GM18498 (cell line): ENCODE measurements at regions not wholly inside any gene's neighbourhood (a gene's known extent, or its start where the extent isn't known, plus 50 kb on each side); places are given as distances from the start of the nearest gene placed in this dataset.

Source experiments
- ATAC-seq: cut with Tn5 transposase; IDR thresholded peaks from one replicate; pipeline ENCODE4 v1.9.1; 2021; ENCODE audit warnings: mild to moderate bottlenecking, moderate library complexity; ENCODE audit not compliant: unreplicated experiment

DNA sequence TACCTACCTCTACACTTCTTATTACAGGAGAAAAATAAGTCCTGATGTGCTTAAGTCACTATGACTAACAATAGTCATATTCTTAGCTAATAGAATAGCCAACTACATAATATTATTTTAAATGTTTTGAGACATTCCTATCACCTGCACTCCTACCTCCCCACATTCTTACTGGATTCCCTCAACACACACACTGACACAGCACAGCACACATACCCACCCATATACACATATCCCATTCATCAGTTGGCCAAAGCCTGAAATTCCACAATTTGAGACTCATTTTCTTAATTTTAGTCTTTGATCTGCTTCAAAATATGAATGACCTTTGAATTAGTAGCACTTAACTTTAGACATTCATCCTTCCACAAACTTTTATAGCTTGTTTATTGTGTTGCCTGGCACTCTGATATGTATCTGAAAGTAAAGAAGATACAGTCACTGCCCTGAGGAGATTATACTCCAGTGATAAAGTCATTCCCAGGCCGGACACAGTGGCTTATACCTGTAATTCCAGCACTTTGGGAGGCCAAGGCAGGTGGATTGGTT is 168.3 kb upstream of the RASA1 start:
- no peak for ATAC-seq

DNA sequence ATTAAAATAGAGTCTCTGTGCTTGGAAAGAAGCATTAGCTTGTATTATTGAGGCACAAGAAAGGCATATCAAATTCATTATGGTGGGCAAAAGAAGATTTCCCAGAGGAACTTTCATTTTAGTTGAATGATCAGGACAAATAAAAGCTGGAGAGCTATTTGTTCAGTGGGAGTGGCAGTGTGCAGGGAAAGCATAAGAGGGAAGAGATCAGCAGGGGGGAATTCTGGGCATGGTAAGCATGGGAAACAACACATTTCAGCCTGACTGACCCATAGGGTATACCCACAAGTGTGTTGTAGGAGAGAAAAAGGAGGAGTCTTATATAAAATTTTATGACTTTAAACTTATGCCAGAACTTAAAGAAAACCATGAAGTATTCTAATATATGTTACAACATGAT is 167.7 kb upstream of the RASA1 start:
- no peak for ATAC-seq

DNA sequence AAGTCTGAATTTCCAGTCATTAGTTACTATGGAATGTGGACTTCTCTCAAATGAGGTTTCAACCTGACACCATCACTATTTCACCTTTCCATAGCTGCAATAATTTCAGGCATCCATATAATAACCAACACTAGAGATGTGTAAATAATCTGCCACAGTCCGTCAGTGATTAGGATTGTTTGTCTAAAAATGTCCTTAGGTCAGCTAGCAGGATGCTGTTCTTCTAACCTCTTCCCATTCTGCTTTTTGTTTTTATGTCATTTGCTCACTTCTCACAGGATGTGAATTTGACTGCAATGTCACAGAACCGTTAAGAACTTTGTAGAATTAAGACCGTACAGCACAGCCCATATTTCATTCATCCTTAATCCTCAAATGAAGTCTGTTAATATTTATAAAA is 166.4 kb upstream of the RASA1 start:
- no peak for ATAC-seq

DNA sequence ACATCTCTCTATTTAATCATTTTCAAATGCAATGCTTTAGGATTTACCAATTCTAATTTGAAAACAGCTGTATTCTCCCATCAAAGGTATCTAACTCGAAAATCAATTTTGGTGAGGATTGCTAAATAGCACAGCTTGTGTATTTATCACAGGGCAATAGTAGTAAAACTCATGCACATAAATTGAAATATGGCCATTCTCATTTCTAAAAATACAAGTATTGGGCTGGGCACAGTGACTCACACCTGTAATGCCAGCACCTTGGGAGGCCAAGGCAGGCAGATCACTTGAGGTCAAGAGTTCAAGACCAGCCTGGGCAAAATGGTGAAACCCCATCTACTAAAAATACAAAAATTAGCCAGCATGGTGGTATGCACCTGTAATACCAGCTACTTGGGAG is 164.8 kb upstream of the RASA1 start:
- no peak for ATAC-seq

DNA sequence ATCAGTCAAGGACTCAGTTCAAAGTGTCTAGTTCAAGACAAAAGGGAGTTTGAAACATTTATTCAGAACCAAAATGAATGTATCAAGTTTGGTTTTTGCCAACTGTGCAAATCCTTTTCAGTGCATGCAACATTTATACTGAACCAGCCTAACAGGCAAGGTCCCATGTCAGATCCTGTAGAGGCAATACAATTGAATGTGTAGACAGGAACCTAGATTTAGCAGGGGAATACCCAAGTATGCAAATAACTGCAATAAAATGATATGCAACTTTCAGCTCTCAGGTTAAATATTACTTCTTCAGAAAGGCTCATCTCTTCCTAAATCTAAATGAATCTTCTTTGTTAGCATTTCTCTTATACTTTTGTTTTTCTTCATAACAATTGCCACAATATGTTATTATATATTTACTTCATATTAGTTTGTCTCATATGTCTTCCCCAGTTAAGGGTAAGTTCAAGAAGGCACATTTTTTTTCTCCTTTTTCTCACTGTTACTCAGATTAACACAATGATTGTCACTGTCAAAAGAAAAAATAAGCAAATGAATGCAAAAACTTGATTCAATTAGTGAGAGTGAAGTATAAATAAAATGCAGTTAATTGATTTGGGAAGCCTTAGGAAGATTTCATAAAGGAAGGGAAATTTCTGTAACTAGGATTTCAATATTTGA is 163.9 kb upstream of the RASA1 start:
- peak; percentile 98 for ATAC-seq

DNA sequence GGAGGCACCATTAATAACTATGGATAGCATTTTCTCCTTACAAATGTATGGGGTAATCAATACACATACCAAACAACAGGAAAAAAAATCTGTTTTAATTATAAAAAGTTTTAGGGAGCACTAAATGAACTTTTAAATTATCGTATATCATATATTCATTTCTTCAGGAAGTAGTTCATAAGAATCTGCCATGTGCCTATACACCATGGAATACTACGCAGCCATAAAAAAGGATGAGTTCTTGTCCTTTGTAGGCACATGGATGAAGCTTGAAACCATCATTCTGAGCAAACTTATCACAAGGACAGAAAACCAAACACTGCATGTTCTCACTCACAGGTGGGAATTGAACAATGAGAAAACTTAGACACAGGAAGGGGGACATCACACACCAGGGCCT is 162.1 kb upstream of the RASA1 start:
- no peak for ATAC-seq

DNA sequence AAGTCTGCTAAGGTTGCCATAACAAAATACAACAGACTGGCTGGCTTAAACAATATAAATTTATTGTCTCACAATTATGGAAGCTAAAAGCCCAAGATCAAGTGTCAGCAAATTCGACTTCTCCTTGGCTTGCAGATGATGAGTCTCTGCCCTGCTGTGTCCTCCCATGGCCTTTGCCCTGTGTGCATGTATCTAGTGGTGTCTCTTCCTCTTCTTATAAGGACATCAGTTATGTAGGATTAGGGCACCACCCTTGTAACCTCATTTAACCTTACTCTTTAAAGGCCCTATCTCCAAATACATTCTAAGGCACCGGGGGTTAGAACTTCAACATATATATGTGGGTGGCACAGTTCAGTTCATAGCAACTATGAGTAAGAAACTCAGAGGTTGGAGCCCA is 157.9 kb upstream of the RASA1 start:
- ATAC-seq, result no peak

DNA sequence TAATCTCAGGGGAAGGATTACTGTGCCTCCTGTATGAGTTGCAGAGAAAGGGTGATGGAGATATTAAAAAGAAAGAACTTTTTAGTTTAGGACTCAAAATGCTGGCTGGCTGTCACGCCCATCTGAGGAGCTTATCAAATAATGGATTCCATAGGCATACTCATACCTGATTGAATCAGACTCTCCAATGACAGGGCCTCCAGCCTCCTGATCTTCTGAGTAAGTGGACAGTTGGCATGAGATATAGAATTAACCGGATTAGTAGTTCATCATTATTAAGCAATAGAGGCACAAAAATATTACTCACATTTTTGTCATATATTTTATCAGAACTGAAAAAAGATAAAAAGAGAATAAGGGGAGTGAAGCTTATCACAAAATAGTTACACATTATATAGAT is 157.0 kb upstream of the RASA1 start:
- no peak for ATAC-seq

DNA sequence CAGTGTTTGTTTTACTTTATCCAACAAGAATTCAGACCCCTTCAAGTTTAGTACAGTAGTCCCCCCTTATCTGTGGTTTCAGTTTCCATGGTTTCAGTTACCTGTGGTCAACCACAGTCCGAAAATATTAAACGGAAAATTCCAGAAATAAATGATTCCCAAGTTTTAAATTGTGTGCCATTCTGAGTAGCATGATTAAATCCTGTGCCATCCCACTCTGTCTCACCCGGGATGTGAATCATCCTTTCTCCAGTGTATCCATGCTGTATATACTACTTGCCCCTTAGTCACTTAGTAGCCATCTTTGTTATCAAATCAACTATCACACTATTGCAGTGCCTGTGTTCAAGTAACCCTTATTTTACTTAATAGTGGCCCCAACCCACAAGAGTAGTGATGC is 153.8 kb upstream of the RASA1 start:
- no peak for ATAC-seq

DNA sequence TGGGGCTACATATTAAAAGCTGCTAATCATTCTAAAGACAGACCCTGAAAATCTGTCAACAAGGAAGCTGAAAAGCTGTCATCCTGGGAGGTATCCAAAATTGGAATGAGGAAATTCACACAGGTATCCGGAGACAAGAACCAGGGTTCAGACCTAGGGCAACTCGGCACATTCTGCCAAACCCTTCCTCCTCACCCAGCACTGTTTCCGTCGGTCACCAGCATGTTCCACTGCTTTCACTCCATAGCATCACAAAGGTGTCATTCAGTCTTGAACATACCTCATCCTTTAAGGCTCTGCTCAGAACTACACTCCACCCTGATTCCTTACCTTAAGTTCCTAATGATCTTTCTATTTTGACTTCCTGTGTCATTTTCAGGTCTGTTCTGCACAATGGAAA is 153.1 kb upstream of the RASA1 start:
- no peak for ATAC-seq

DNA sequence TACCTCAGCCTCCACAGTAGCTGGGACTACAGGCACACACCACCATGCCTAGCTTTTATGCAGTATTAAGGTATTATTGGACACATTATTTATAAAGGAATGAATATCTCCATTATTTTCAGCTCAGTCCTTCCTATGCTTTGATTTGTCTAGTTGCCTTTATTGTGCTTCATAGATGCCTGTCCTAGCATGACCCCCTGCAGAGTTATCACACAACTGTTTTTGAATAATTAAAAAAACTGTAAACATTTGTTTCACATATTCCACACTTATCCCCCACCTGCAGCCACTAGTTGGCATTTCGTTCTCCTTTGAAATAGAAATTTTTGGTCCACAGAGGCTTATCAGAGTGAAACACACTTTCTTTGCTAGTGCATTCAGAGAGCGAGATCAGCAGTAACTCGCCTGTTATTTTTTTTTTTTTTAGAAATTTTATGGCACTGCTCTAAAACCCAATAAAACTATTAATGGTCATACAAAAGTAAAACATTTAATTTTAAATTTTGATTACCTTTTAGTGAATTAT is 151.8 kb upstream of the RASA1 start:
- no peak for ATAC-seq

DNA sequence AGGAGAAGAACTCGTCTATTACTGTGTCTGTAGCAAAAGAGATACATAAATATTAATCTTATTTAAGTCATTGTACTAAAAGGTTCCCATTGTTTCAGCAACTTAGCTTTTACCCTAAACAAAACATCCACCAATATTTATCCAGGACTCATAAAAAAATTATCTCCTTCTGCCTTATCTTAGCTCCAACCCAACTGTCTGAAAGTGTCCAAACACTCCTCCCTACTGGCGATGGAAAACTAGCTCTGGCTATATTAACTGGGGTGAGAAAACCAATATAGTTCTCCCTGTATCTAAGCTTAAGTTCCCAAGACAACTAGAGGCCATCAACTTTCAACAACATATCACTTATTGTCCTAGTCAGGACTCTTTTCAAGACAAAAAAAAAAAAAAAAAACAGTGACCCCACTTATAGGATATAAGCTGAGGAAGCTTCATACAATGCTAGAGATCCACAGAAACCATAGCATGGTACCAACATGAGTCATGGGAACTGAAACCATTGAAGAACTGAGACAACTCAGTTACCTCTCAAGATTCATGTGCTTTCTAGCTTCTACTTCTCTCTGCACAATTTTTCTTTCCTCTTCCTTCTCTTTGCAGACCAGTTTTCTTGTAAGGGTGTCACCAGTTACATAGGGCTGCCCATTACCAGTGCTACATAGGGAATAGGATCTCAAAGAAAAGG is 150.7 kb upstream of the RASA1 start:
- peak; percentile 84 for ATAC-seq

DNA sequence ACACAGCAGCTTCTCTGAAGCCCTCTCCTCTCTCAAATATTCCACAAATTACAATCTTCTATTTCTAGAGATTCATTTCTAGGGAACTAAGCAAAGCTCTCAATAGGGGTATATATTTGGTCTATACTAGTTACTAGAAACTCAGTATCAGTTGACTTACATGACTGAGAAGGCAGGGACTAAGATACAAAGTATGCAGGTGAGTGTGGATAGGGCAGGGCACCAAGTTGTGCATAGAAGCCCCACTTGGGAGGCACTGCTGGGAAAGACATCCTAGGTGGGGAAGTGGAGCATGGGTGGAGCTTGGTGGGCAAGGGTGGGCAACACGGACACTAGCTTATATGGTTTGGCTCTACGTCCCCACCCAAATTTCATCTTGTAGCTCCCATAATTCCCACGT is 148.1 kb upstream of the RASA1 start:
- no peak for ATAC-seq

DNA sequence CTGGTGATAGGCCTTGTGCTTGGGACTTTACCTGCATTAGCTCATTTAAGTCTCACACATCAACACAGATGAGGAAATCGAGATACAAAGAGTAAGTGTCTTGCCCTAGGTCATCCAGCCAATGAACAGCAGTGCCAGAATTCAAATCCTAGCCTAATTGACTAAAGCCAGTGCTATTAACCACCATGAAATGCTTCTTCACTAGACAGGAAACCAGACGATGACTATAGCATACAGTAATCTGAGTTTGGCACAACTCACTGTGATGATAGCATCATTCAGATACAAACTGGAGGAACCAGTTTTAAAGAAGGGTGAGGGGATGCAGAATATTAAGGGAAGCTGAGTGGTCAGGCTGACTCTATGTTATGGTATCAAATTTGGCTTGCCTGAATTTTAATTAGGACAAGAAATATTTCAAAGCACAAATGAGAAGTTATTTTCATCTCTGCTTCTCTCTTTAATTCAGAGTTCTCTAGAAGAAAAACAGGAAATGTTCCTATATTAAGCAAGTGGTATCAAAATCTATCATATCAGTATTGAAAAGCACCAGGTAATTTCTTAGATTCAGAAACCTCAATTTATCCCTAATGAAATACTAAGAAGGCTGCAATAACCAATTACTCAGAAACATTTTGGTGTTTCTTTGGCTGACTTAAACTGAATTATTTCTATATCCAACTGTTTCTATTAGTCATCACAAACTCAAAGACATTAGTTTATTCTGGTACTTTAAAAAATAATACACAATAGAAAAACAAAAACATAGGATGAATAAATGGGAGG is 147.0 kb upstream of the RASA1 start:
- no peak for ATAC-seq

DNA sequence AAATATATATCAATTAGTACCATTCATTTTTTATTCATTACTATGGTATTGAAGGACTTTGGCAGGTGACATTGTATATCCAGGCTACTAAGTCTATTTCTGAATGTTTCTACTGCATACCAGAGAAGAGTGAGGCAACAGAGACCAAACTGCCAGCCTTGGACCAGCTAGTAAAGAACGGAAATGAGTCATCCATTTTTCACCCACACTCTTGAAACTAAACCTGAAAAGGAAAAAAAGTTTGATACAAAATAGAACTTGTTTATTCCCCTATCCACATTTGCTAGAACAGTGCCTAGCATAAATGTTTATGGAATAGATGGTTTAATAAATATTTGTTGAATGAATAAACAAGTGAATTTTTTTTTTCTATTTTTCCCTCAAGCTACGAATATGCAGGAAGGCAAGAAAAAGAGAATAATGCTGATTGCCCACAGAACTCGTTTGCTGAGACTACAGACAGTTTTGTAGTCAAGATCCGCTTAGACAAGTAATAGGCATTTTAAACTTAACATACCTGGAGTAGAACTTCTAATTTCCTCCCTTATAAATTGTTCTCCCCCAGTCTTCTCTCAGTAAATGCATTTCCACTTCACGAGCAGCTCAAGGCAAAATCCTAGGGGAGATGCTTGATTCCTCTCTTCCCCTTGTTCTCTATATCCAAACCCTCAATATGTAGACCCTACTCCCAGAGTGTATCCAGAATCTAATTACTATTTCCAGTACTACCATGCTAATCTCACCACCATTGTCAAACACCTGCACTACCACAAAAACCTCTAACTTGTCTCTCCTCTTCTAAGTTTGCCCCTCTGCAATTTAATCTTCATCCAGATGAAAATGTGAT is 146.2 kb upstream of the RASA1 start:
- ATAC-seq, result peak; percentile 74

DNA sequence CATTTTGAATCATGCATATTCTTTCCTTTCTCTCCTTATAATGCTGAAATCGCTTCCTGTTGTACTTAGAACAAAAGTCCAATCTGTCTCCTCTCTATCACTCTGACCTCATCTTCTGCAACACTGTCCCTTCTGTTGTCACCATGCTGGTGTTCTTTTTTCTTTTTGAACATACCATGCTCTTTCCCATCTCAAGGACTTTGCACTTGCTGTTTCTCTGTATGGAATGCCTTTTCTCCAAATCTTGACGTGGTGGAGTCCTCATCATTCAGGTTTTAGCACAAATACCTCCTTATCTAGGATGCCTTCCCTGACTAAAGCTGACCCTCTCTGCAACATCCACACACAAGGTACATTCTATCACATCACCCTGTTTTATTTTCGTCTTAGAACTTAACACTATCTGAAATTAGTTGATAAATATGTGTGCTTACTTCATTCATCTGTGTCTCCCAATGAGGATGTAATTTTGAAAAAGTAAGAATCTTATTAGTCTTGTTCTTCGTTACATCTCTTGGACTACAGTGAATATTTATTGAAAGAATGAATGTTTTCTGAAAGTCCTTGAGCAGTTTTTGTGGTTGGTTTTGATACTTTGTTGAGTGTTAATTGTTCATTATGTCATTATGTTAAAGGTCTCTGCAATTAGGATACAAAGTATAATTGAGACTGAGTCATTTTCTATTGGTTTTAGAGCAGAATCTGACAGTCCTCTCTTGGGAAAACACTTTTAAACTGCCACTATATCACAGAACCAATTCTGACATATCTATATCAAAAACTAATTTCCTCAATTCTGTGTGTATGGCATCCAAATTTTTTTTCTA is 145.3 kb upstream of the RASA1 start:
- ATAC-seq, result no peak

DNA sequence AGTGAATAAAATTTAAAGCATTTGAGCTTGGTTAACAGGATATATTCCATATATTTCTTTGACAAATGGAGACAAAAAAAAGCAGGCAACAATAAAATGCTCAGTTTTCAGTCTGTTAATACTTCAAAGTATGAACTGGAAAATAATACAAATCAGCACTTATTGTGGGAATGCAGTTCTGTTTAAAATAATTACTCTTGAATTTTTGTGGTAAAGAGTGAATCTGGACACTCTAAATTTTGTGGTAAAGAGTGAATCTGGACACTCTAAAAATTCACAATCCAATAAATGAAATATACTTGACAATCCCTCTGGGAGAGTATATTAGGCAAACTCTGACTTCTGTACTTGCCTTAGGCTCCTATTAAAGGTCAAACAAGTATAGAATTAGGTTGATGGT is 141.9 kb upstream of the RASA1 start:
- no peak for ATAC-seq

DNA sequence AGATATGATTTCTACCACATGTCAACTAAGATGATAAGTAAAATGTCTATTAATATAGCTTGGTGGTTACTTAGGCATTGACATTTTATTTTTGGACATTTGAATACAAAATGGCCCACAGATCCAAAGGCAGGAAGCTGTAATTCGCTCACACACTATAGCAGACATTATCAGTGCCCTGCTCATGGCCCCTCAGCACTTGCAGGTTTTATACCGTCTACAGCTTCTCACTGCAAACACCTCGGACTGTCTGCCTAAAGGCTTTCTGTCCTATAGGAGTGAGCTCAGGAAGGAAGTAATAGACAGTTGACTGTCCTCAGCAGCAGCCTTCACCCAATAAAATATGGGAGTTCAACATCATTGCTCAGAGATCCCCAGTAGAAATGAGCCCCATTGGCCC is 140.8 kb upstream of the RASA1 start:
- no peak for ATAC-seq

DNA sequence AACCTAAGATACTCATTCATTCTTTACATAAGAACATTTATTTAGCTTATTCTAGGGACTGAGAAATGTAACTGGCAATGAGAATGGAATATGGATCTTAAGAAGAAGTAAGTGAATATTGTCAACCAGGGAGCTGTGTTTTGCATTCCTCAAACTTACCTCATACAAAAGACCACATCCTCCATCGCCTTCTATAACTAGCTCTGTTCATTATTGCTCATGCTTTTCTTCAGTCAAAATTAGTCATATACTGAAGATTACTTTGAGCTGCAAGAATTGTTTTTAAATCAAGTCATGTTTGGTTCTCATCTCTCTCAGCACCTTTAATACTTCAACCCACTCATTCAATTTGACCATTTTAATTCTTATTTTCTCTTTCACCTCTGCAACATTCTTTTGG is 140.3 kb upstream of the RASA1 start:
- ATAC-seq, result peak; percentile 47
